Activated CD4-positive, alpha-beta T cell treated with anti-CD3 and anti-CD28 coated beads, Interleukin-2, amount 50 U/mL, for 48 hours (primary cell): ENCODE measurements at regions not wholly inside any gene's neighbourhood (a gene's known extent, or its start where the extent isn't known, plus 50 kb on each side); places are given as distances from the start of the nearest gene placed in this dataset.

Experiments
- DNase-seq, 2 experiments: peaks; one replicate each; pipeline ENCODE4 v3.0.0-alpha.2; 2020

GRCh38 chr1:228850141-228851100 lies 115.1 kb downstream of the RHOU start:
- DNase-seq: no peak

- DNase-seq: no peak
These were observed 115.9 kb downstream of the RHOU start for GRCh38 chr1:228851193-228851592.

GRCh38 chr1:228851618-228852017 lies 116.3 kb downstream of the RHOU start:
- DNase-seq: no peak

- no peak for DNase-seq
These were observed 116.7 kb downstream of the RHOU start for GRCh38 chr1:228852024-228852423.

GRCh38 chr1:228852511-228853088 lies 117.3 kb downstream of the RHOU start:
- DNase-seq: no peak

- no peak for DNase-seq
These were observed 117.9 kb downstream of the RHOU start for GRCh38 chr1:228853191-228853590.

GRCh38 chr1:228853637-228854036 lies 118.4 kb downstream of the RHOU start:
- DNase-seq: no peak

- no peak for DNase-seq
These were observed 119.6 kb downstream of the RHOU start for GRCh38 chr1:228854907-228855306.

GRCh38 chr1:228857611-228858010 lies 122.3 kb downstream of the RHOU start:
- DNase-seq: no peak

GRCh38 chr1:228860911-228861831 lies 125.9 kb downstream of the RHOU start:
- DNase-seq: peak; percentile 11 to 22

GRCh38 chr1:228861832-228862180 lies 126.5 kb downstream of the RHOU start:
- no peak for DNase-seq

- DNase-seq: no peak
These were observed 127.5 kb downstream of the RHOU start for GRCh38 chr1:228862542-228863505.

GRCh38 chr1:228863776-228864175 lies 128.5 kb downstream of the RHOU start:
- DNase-seq: no peak

GRCh38 chr1:228865627-228866330 lies 130.5 kb downstream of the RHOU start:
- DNase-seq: no peak

GRCh38 chr1:228866468-228866867 lies 131.2 kb downstream of the RHOU start:
- no peak for DNase-seq

GRCh38 chr1:228867108-228867950 lies 132.1 kb downstream of the RHOU start:
- no peak for DNase-seq

- no peak for DNase-seq
These were observed 132.9 kb downstream of the RHOU start for GRCh38 chr1:228867951-228868730.

- DNase-seq: no peak
These were observed 133.4 kb downstream of the RHOU start for GRCh38 chr1:228868731-228869024.

- DNase-seq: no peak
These were observed 134.1 kb downstream of the RHOU start for GRCh38 chr1:228869312-228869824.
